Muscle of back (tissue), 3 donors: ENCODE measurements at regions not wholly inside any gene's neighbourhood (a gene's known extent, or its start where the extent isn't known, plus 50 kb on each side); places are given as distances from the start of the nearest gene placed in this dataset.

Source experiments
- DNase-seq, 3 donors: peaks; one replicate each; pipeline versions ENCODE4 v3.0.0 to v3.0.0-alpha.2; 2013

GRCh38 chr2:67462738-67463496, 65.8 kb downstream of the ETAA1 start:
- no peak for DNase-seq

GRCh38 chr2:67463810-67464209, 66.7 kb downstream of the ETAA1 start:
- DNase-seq = no peak

GRCh38 chr2:67465623-67466022, 68.5 kb downstream of the ETAA1 start:
- no peak for DNase-seq

- DNase-seq = no peak
These were observed 69.6 kb downstream of the ETAA1 start for GRCh38 chr2:67466734-67467133.

- no peak for DNase-seq
These were observed 74.5 kb downstream of the ETAA1 start for GRCh38 chr2:67471681-67472080.

GRCh38 chr2:67476809-67477790, 80.0 kb downstream of the ETAA1 start:
- peak; percentile 36 to 74 (median 63) for DNase-seq

GRCh38 chr2:67479261-67479660, 82.1 kb downstream of the ETAA1 start:
- peak; percentile 31 to 60 (median 48) for DNase-seq

GRCh38 chr2:67485431-67485830, 88.3 kb downstream of the ETAA1 start:
- DNase-seq = peak in 1 of 3 donors; percentile 12

- DNase-seq = no peak
These were observed 89.1 kb downstream of the ETAA1 start for GRCh38 chr2:67486041-67486796.

GRCh38 chr2:67487993-67488392, 90.9 kb downstream of the ETAA1 start:
- DNase-seq = no peak

GRCh38 chr2:67489396-67489795, 92.3 kb downstream of the ETAA1 start:
- DNase-seq = no peak

- DNase-seq = no peak
These were observed 101.8 kb downstream of the ETAA1 start for GRCh38 chr2:67498931-67499330.

GRCh38 chr2:67499989-67500388, 102.9 kb downstream of the ETAA1 start:
- no peak for DNase-seq

GRCh38 chr2:67500541-67500940, 103.4 kb downstream of the ETAA1 start:
- no peak for DNase-seq

GRCh38 chr2:67502346-67503065, 105.4 kb downstream of the ETAA1 start:
- DNase-seq = no peak

GRCh38 chr2:67503066-67503795, 106.1 kb downstream of the ETAA1 start:
- DNase-seq = peak in 1 of 3 donors; percentile 59

- DNase-seq = peak in 1 of 3 donors; percentile 33
These were observed 113.6 kb downstream of the ETAA1 start for GRCh38 chr2:67510745-67511144.

- DNase-seq = peak in 1 of 3 donors; percentile 20
These were observed 117.4 kb downstream of the ETAA1 start for GRCh38 chr2:67514515-67514914.

GRCh38 chr2:67515056-67515455, 117.9 kb downstream of the ETAA1 start:
- no peak for DNase-seq

GRCh38 chr2:67515538-67515937, 118.4 kb downstream of the ETAA1 start:
- no peak for DNase-seq

GRCh38 chr2:67516362-67516761, 119.2 kb downstream of the ETAA1 start:
- DNase-seq = peak in 2 of 3 donors; percentile 20 to 72
